ENCODE measurements at regions not wholly inside any gene's neighbourhood (a gene's known extent, or its start where the extent isn't known, plus 50 kb on each side); places are given as distances from the start of the nearest gene placed in this dataset.
A peak's percentile ranks its signal among the peaks of the same experiment; 100 is the strongest.
"Not testable (repeated sequence)": the region's sequence is repeated elsewhere in the genome, so short reads cannot be mapped to it uniquely, and the experiment has no call there.

DNA sequence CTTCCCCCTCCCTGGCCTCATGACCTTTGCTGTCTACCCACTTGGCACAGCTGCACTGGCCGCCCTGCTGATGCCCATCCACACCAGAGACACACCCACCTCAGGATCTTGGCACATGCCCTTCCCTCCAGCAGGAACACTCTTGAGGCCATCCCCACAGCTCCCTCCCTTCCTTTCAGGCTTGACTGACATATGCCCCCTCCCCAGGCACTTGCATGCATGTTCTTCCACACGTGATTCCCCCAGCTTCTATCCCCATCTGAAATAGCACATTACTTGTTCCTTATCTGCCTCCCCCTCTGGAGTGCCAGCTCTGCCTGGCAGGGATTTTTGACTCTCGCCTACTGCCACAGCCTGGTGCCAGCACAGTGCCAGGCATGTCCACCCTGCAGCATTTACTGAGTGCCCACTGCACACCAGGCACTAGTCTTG lies 98.5 kb upstream of the SLC25A33 start:
- no peak for DNase-seq (ENCODE audit: low read depth in 4 of 4, low spot score in 2 of 4)

- no peak for DNase-seq (ENCODE audit: low read depth in 4 of 4, low spot score in 2 of 4)
These were observed 97.7 kb upstream of the SLC25A33 start for GRCh38 chr1:9441451-9442133.

- no peak for DNase-seq (ENCODE audit: low read depth in 4 of 4, low spot score in 2 of 4)
These were observed 96.9 kb upstream of the SLC25A33 start for GRCh38 chr1:9442278-9442846.

DNA sequence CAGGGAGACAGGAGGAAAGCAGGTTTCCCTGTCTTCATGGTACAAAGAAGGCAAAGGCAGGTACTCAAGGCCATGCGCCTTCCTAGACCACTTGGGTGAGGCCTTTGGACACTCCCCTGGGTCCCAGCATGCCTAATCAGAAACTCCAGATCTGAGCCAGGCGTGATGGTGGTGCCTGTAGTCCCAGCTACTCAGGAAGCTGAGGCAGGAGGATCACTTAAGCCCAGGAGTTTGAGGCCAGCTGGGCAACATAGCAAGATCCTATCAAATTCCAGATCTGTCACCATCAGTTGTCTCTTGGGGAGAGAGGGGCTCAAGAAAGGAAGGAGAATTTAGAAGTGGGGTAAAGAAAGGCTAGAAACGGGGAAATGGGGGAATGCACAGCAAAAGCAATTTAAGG lies 96.3 kb upstream of the SLC25A33 start:
- DNase-seq (ENCODE audit: low read depth in 4 of 4, low spot score in 2 of 4) = no peak

- DNase-seq (ENCODE audit: low read depth in 4 of 4, low spot score in 2 of 4) = no peak
These were observed 95.3 kb upstream of the SLC25A33 start for GRCh38 chr1:9443913-9444445.

GRCh38 chr1:9444532-9444931 lies 94.7 kb upstream of the SLC25A33 start:
- no peak for DNase-seq (ENCODE audit: low read depth in 4 of 4, low spot score in 2 of 4)

DNA sequence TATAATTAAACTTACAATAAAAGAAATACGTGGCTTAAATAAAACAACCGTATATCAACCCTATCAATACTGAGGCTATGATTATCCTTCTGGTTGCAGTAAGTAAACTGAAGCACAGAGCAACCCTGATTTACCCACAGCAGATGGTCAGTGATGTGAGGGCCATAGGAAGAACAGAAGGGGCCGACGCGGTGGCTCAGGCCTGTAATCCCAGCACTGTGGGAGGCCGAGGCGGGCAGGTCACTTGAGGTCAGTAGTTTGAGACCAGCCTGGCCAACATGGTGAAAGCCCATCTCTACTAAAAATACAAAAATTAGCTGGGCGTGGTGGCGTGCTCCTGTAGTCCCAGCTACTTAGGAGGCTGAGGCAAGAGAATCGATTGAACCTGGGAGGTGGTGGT lies 94.2 kb upstream of the SLC25A33 start:
- not testable (repeated sequence) for DNase-seq (ENCODE audit: low read depth in 4 of 4, low spot score in 2 of 4)

- DNase-seq (ENCODE audit: low read depth in 4 of 4, low spot score in 2 of 4) = no peak
These were observed 91.9 kb upstream of the SLC25A33 start for GRCh38 chr1:9447215-9447960.

- DNase-seq (ENCODE audit: low read depth in 4 of 4, low spot score in 2 of 4) = no peak
These were observed 90.8 kb upstream of the SLC25A33 start for GRCh38 chr1:9448132-9449109.

DNA sequence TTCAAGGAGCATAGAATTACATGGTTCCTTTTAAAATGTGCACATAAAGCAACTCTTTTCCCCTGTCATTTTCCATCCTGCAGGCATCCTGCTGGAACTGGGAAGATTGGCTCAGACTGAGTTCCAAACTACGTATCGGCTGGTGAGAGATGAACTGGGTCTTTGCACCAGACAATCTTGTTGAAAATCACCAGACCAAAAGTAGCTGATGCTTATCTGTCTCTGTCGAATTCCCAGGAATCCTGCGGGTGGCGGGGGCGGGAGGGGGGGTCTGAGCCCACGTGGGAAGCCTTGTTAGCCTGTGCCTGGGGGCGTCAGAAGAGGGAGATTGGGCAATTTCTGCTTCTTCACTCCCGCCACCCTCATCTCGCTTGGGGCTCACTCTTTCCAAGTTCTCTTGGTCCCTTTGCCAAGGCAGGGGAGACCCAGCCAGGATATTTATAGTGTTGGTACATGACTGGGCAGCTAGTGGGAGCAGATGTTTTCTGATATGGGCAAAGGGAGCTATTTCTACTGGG lies 90.1 kb upstream of the SLC25A33 start:
- DNase-seq (ENCODE audit: low read depth in 4 of 4, low spot score in 2 of 4) = no peak

- DNase-seq (ENCODE audit: low read depth in 4 of 4, low spot score in 2 of 4) = no peak
These were observed 89.1 kb upstream of the SLC25A33 start for GRCh38 chr1:9449976-9450696.

- DNase-seq (ENCODE audit: low read depth in 4 of 4, low spot score in 2 of 4) = no peak
These were observed 88.2 kb upstream of the SLC25A33 start for GRCh38 chr1:9451081-9451480.

DNA sequence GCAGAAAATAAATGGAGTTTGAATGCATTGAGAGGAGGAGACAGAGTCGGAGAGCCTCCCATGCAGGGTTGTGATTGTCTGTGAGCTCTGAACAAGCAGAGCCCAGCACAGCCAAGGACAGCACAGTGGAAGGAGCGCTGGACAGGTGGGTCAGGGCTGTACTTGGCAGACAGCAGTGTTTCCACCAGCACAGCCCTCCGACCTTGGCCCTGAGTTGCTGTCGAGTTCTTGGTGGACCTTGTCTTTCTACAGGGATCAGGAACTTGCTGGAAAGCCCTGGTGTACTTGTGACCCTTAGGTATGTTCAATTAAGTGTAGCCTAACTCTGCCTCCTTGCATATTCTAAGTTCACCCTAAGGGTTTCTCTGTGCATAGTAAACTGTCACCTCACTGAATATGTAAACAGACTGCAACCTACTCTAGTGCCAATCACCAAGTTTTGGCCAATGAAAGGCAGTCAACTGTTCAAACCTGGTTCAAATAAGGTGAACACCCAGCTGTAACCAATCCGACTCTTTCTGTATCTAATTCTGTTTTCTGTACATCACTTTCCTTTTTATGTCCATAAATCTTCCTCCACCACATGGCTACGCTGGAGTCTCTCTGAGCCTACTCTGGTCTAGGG lies 86.6 kb upstream of the SLC25A33 start:
- DNase-seq (ENCODE audit: low read depth in 4 of 4, low spot score in 2 of 4) = no peak

- no peak for DNase-seq (ENCODE audit: low read depth in 4 of 4, low spot score in 2 of 4)
These were observed 85.9 kb upstream of the SLC25A33 start for GRCh38 chr1:9453375-9453774.

GRCh38 chr1:9453779-9454418 lies 85.4 kb upstream of the SLC25A33 start:
- DNase-seq (ENCODE audit: low read depth in 4 of 4, low spot score in 2 of 4) = no peak

DNA sequence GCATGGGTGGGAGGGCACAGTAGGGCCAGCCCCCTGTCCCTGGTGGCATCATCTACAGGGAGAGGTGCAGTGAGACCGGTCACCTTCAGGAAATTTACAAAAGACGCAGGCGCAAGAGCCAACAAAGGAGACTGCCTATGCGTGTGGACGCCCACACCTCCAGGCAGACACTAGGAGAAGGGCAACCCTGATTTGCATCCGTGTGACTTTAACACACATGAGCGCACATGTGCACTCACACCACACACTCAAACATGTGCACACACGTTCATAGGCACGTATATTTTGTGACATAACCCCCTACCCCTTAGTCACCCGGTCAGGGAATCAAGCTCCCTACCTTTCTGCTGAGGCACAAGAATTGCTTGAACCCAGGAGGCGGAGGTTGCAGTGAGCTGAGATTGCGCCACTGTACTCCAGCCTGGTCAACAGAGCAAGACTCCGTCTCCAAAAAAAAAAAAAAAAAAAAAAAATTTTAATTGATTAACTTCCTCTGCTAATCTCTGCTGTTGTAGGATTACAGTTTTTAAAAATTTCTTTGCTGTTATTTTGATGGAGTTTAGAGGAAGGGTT lies 84.7 kb upstream of the SLC25A33 start:
- DNase-seq (ENCODE audit: low read depth in 4 of 4, low spot score in 2 of 4) = no peak

- DNase-seq (ENCODE audit: low read depth in 4 of 4, low spot score in 2 of 4) = peak in 2 of 4 donors; percentile 50 to 62
These were observed 83.6 kb upstream of the SLC25A33 start for GRCh38 chr1:9455487-9456234.

GRCh38 chr1:9456833-9457232 lies 82.4 kb upstream of the SLC25A33 start:
- DNase-seq (ENCODE audit: low read depth in 4 of 4, low spot score in 2 of 4) = no peak
